HG03571 (cell line): ENCODE measurements at regions not wholly inside any gene's neighbourhood (a gene's known extent, or its start where the extent isn't known, plus 50 kb on each side); places are given as distances from the start of the nearest gene placed in this dataset.
A peak's percentile ranks its signal among the peaks of the same experiment; 100 is the strongest.
"Not testable (repeated sequence)": the region's sequence is repeated elsewhere in the genome, so short reads cannot be mapped to it uniquely, and the experiment has no call there.

Experiments
- ATAC-seq: cut with Tn5 transposase; IDR thresholded peaks from one replicate; pipeline ENCODE4 v1.9.1; 2021; ENCODE audit not compliant: unreplicated experiment

DNA sequence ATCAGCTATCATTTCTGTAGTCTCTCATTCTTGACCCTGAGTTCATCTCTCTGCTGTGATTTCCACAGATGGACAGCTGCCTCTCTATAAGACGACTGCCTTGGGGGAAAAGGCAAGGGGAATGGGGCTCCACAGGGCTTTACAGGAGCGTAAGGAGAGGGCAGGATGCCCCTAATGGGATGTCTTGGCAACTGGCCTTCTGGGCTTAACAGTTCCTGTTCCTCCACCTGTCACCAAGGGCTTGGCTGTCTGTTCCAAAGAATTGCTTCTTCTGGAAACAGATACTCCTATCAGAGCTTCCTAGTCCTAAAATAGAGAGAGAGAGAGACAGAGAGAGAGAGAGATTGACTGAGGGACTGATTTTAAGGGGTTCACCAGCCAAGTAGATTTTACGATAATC lies 181.9 kb downstream of the TMEM200A start:
- no peak for ATAC-seq

DNA sequence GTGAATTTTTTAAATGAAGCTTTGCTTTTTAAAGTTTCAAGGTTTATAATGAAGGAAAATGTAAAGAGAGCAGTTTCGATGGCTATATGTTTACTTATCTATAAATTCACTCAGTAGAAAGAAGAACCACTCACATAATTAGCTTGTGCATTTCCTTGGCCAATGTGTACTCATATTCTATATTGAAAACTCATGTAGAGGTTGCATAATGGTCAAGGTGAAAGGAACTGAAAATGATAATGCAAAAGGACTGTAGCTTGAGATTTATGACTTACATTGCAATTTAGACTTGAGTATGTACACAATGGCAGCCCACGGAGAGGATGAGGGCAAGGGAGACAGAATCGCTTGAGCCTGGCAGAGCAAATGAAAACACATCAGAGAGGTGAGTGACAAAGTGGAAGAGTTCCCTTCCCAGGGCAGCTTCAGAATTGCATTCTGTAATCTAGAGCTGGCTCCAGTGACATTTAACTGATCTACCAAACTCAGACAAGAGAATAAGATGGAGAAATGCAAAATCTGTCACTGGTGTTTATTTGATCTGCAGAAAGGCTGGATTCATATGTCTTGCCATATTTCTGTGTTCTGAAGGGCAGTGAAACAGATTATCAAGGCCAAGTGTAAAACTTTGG lies 191.8 kb downstream of the TMEM200A start:
- ATAC-seq: no peak

DNA sequence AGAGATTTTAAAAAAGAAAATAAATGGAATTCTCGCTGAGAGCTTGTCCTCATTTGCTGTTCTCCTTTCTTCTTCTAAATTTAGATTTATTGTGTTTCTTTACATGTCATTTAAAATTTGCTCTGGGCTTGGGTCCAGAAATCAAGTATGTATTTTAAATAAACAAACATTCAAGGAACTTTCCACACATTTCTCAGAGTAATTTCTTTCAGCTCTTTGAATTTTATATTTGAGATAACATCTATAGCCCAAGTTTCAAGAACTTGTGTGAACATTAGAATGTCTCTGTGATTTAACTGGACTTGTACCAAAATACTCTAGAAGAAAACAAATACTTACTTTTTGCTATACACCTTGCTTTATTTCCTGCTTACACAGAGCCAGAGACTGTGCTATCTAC lies 192.3 kb downstream of the TMEM200A start:
- no peak for ATAC-seq

DNA sequence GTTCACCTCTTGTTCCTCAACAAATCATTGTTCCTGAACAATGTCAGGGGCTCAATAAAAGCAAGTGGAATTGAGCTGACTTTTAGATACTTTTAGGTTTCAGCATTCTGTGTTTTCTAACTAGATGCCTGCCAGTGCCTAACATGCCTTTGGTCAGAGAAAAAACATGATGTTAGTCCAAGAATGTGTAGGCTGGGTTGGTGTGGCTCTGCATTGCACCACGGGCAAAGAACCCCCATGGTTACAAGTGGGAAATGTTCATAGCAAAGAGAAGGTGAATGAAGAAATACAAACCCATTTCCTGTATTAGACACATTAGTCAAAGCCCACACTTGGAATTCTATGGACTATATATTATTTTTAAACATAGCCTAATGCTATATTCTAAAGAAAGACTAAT lies 193.3 kb downstream of the TMEM200A start:
- ATAC-seq: no peak

DNA sequence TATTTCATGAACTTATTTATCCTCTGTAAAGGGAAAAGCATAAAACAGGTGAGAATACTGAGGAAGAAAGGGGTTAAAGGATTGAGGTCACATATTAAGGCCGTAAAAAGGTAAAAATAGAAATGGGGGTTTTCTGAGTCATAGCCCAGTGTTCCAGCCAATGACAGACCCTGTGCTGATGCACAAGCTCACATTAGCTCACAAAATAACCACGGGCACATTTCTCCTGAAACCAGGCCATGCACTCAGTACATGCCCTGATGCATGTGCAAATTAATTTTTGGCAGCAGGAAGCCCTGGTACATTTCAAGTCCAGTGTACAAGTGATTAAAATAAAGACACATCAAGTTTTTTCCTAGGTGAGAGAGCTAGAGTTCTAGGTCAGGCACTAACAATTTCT lies 194.4 kb downstream of the TMEM200A start:
- no peak for ATAC-seq

DNA sequence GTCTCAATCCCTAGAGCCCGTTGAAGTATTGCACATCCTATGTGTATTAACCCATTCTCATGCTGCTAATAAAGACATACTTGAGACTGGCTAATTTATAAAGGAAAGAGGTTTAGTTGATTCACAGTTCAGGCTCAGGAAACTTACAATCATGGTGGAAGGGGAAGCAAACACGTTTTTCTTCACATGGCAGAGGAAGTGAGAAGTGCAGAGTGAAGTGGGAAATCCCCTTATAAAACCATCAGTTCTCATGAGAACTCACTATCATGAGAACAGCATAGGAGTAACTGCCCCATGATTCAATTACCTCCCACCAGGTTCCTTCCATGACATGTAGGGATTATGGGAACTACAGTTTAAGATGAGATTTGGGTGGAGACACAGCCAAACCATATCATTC lies 195.3 kb downstream of the TMEM200A start:
- ATAC-seq: not testable (repeated sequence)

DNA sequence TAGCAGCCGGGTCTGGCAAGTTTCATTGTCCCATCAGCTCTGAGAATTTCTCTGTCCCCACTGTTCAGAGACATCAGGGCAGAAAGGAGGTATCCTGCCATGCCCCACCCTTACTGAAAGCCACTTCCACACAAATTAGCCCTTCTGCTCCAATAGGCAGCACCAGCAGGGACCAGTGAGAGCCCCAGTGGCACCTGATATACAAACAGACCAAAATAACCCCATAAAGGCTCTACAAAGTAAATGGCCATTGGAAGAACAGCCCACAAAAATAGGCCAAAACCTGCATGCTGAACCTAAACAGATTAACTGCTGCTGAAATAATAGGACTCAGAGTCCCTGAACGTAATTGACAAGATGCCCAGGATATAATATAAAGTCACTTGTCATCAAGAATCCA lies 199.9 kb downstream of the TMEM200A start:
- no peak for ATAC-seq

DNA sequence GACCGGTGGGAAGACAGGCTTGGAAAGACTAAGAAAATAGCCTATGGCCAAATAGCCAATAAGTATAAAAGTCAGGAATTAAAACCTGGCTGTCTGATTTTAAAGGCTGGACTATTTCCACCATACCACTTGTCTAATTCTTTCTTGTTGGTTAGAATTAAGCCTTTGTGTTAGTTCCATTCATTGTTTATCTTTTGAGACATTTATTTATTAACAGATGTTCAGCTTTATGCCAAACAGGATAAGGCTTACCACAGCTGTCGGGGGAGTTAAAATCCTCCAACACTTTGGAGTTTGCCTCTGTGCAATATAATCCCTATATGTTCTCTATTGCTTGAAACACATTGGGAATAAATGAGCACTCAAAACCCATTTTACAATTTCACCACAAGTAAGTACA lies 208.3 kb downstream of the TMEM200A start:
- ATAC-seq: no peak

DNA sequence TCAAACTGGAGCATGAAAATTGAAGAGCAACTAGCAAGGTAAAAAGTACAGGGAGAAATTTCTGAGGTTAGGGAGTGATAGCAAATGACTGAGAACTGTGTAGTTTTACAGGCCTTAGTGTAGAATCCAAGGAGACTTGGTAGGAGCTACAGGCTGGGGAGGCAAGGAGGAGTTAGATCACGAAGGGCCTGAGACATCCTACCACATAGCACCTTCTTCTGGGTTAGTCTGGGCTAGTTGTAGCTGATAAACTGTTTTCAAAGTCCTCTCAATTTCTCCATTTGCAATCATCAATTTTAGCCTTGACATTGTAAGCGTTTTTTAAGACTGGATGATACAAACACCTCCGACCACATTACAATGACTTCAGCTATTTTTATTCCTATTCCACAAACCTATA lies 209.7 kb downstream of the TMEM200A start:
- no peak for ATAC-seq

DNA sequence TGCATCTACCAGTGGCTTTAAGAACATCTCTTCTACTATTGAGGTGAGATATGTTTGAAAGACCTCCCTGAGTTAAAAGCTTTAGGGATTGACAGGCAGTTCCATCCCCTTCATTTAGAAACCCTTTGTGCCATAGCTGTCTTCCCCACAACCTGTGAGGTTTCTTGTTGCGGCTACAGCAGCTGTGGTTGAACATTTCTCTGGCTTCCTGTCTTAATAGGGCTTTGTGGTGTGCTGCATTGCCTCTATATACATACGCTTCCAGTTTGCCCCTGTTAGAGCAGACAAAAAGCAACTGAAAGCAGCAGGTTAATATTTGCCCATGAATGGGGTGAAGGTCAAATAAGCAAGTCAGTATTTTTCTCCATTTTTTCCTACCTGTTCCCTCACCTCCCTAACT lies 210.2 kb downstream of the TMEM200A start:
- peak; percentile 100 for ATAC-seq

DNA sequence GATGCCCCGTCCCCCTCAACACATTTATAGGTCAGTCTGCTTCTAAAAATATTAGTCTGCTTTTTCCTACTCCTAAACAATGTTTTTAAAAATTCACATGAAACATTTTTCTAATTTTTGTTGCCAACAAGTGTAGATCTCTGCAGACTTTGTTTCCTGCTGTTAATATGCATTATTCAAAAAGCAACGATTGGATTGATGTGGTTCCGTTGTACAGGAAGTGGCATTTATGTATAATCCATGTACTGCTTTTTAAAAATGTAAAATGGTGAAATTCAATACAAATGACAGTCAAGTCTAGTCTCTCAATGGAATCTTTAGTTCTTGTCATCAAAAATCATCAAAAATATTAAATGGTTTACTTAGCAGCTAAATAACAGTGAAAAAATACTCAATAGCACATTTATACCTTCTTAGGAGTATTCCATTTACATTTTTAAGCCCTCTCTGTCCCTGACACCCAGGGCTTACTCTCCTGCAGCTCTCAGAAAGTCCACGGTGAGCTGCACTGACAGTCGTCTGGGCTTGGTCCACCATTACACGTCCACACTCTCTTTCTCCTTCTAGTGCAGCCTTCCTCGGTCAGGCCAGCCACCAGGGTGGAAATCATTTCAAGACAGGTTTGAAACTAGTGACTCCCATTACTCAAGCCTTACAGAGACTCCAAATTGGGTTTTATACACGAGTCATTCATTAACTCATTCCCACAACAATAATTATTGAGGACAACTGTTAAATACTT lies 211.5 kb downstream of the TMEM200A start:
- ATAC-seq: no peak

DNA sequence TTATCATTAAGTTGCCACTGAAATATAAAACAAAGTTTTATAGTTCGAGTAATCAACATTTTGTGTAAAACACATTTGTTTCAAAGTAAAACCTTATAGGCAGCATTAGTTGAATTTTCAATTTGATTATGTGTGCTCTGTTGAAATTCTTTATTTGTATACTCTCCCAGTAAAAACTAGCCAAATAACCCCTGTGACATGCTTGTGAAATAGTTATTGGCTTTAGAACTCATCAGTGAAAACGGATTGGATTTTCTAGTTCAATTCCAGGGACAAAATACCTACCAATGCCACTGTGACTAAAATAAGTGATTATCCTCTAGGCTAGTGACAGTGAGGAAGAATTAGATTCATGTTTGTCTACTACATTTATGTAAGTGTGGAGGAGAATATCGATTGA lies 212.9 kb downstream of the TMEM200A start:
- ATAC-seq: no peak

DNA sequence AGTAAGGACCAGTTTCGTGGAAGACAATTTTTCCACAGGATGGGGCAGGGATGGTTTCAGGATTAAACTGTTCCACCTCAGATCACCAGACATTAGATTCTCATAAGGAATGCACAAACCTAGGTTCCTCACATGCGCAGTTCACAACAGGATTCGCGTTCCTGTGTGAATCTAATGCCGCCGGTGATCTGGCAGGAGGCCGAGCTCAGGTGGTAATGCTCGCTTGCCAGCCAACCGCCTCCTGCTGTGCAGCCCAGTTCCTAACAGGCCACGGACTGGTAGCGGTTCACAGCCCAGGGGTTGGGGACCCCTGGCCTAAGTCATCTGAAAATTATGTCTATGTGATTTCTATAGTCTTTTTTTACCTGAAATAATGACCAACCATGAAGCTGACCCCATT lies 217.5 kb downstream of the TMEM200A start:
- ATAC-seq: no peak

DNA sequence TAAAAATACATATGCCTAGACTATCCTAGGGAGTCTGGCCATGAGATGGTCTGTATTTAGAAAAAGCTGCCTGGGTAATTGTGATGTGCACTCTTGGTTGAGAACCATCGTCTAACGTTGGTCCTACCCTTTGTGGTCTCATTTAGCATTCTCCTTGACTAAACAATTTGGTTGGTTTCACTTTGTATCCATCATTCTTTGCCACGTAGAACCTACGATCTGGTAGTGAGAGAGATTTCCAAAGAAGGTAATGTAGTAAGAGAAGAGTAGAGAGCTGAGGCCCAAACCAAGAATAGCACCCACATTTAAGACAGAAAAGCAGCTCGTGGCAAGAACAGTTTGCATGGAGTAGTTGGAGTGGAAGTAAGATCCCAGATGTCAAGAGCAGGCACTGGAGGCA lies 219.8 kb downstream of the TMEM200A start:
- ATAC-seq: no peak

DNA sequence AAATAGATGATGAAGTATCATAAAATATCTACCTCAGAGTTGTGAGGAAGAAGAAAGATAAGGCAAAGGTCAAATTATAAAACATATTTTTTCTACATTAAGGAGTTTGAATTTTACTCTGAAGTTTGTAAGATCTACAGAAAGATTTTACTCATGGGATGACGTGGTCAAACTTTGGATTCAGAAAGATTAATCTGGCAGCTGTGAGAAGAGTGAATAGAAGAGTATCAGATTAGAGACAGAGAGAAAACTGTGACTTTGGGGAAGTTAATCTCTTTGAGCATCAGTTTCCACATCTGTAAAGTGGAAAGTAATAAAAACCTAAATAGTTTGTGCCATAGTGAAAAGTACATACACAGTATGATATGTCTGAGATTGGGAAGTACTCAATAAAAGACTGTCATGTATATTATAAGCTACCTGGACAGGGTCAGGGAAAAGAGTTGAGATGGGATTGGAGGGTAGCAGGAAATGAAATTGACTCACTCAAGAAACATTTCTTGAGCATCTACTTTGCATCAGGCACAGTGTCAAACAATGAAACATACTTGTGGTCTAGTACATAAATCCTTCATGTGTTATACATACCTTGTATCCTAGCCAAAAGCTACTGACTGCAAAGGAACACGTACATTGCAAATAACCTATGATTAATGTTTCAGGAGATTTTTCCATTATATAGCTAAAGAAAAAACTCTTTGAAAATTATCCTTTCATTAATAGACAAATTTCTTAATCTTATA lies 222.1 kb downstream of the TMEM200A start:
- ATAC-seq: no peak

DNA sequence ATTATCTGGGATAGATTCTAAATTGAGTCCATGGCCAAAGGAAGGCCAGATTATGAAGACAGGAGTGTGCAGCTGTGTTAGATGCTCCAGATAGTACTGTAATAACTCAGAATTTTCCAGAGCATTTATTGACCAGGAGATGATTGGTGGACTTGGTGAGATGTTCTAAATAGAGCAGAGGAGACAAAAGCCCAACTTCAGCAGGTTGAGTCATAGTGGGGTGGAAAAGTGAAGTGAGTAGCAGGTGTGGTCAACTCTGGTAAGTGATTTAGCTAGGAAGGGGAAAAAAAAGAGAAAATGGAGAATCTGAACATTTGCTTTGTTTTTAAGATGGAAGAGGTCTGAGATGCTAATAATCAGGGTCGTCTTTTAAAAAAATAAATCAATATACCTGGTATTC lies 227.4 kb downstream of the TMEM200A start:
- no peak for ATAC-seq

DNA sequence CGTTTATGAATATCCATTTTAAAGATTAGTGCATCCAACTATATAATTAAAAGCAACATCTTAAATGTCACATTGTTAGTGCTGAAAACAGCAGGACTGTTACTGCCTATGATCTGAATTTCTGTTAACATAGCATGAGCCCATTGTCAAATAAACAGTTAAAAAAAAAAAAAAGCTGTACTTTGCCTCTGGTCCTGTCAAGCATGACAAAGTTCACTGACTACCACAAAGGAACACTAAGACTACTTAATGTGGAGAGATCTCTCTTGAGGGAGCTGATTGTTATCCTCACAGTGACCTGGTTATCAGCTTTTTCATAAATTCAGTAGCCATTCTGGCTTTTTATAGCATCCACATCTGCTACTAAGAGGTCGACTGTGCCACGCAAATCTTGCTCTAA lies 228.1 kb downstream of the TMEM200A start:
- ATAC-seq: no peak

DNA sequence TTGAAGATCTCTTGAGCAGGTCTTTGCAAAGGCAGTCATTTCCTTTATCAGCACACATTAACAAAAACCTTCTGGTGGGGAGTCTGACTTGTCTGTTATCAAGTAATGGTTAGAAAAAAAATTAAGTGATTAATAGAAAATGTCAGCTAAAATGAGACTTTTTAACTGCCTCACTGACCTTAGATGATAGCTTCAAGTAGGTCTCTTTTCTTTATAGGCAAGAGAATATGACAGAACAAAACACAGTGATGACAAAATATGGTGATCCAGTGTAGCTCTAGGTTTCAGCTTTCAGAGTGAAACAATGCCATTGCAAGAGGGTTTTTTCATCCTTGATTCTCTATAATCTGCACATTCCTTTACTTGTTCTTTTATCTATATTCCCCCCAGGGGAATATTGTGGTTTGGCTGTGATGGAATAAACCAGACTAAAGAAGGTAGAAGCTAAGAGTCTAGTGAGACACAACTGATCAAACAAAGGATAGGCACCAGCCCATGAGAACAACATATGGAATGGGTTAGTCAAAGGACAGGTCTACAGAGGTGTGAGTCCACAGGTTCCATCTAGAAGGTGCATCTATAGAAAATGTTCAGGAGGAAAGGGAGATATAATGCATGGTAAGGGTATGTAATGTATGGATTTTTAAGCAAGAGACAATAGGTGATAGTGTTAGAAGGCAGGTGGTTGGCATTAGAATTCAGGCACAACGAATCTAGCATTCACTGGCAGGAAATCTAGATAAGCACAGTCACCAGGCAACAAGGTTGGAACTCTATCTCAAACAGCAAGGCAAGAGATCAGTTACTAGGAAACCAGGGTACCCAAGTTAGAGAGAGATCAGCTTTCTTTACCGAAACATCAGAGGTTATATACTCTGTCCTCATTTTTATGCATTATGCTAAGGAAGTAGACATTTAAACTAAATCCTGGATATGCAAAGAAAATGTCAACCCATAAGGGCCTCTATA lies 228.9 kb upstream of the SMLR1 start:
- no peak for ATAC-seq

DNA sequence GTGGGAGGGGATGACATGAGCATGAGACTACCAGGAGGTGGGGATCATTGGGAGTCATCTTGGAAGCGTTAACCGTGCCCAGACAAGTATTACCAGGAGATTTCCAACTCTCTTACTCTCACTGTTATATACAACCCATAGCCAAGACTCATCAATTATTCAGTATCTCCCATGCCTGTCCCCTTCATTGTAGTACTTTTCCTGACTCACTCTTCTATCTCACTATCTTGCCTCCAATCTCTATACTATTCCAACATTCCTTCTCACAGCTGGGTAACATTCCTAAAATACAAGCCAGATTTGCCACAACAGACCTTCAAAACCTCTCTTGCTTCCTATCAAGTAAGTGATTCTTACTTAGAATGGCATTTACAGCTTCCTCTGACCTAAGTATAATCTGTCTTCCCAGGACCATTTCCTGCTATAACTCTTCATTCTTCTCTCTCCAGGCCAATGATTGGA lies 226.3 kb upstream of the SMLR1 start:
- no peak for ATAC-seq

DNA sequence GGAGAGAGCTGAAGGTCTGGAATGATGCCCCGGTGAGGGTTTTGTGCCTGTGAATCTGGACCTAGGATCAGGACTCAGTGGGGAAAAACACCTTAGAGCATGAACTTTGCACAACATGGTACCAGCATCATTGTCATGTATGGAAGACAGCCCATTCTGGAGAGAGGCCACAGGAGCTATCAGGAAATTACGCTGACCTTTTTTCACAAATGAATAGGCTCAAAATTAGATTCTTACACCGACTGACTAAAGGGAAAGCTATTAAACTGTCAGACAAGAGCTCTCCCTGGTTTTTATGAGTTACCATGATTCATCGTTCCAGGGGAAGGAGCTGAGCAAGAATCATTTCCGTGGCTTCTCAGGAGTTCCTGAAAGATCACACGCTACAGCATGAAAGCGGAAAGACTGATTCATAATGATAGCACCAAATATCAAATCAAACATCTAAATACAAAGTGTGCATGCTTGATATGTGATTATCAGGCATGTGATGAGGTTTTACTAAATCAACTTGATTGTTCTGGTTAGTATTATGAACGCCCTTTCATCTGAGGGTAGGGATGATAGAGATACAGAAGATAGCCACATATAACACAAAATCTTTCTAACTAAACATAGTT lies 224.9 kb upstream of the SMLR1 start:
- no peak for ATAC-seq

DNA sequence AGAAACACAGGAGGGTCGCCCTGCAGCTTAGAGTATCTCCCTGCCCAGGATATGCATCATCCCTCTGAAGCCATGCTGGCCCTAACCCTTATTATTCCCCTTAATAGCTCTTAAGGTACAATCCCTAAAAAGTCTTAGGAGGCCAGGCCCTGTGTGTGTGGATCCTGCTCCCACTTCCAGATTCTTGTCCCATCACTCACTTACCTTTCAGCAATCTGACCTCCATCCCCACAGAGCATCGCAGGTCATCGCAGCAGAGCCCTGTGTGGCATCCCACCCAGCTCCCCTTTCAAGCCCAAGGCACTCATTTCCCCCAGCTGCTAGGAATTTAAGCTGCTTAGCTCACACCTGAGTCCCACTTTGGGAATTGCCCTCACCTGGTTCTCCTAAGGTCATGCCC lies 223.8 kb upstream of the SMLR1 start:
- ATAC-seq: no peak
